ENCODE measurements at regions not wholly inside any gene's neighbourhood (a gene's known extent, or its start where the extent isn't known, plus 50 kb on each side); places are given as distances from the start of the nearest gene placed in this dataset.

DNA sequence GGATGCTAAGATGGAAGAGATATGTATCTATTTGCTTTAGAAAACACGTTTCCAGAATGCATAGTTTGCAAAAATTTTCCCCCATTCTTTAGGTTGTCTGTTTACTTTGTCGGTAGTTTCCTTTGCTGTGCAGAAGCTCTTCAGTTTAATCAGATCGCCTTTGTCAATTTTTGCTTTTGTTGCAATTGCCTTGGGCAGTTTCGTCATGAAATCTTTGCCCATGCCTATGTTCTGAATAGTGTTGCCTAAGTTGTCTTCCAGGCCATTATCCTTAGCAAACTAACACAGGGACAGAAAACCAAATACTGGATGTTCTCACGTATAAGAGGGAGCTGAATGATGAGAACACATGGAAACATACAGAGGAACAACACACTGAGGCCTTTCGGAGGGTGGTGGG lies 454.2 kb upstream of the SLC35B3 start:
- WGBS, 5 donors, result 65 to 83% (median 76%) methylated on average over 6 of the region's 6 CpGs
- no peak for TF ChIP-seq POLR2AphosphoS5 (IDR thresholded peaks at IDR 0.05)
- no peak for TF ChIP-seq POLR2A (IDR thresholded peaks at IDR 0.05)
- TF ChIP-seq, protein P1, sequence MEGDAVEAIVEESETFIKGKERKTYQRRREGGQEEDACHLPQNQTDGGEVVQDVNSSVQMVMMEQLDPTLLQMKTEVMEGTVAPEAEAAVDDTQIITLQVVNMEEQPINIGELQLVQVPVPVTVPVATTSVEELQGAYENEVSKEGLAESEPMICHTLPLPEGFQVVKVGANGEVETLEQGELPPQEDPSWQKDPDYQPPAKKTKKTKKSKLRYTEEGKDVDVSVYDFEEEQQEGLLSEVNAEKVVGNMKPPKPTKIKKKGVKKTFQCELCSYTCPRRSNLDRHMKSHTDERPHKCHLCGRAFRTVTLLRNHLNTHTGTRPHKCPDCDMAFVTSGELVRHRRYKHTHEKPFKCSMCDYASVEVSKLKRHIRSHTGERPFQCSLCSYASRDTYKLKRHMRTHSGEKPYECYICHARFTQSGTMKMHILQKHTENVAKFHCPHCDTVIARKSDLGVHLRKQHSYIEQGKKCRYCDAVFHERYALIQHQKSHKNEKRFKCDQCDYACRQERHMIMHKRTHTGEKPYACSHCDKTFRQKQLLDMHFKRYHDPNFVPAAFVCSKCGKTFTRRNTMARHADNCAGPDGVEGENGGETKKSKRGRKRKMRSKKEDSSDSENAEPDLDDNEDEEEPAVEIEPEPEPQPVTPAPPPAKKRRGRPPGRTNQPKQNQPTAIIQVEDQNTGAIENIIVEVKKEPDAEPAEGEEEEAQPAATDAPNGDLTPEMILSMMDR (IDR thresholded peaks at IDR 0.05 in 8 of 11, conservative IDR thresholded peaks at IDR 0.05 in 3 of 11), result no peak
- H3K9me3 ChIP-seq, result no peaks in the 10 kb centered on the region
- intact Hi-C loops (cut with DNase I; ENCODE audit: low total_unique reads), result no loop called here
- no peak overlapping the region for H3K27ac ChIP-seq
- DNase-seq, result no peak
- H3K36me3 ChIP-seq, result no peaks in the 10 kb centered on the region
- no peaks in the 10 kb centered on the region for H3K27me3 ChIP-seq (replicated peaks in 1 of 7)
- no peaks in the 10 kb centered on the region for H3K4me1 ChIP-seq
- no peak overlapping the region for H3K4me3 ChIP-seq

DNA sequence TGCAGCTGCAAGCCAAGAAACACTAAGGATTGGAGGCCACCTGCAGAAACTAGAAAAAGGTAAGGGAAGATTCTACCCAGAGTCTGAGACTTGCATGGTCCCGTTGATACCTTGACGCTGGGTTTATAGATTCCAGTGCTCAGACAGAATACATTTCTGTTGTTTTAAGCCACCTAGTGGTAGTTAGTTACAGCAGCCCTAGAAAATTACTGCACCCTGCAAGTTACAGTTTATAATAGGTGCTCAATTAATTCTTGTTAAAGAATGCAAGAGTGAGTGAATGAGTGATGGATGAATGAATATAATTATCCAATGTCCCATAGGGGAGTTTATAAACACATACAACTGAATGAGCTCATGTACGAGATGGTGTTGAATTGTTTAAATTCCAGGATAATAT lies 453.1 kb upstream of the SLC35B3 start:
- Histone ChIP-seq H3K27ac (no peak overlapping the region), H3K4me1 (no peaks in the 10 kb centered on the region), H3K4me3 (no peak overlapping the region), H3K36me3 (no peaks in the 10 kb centered on the region), H3K9me3 (no peaks in the 10 kb centered on the region), H3K27me3 (replicated peaks in 1 of 7) (no peaks in the 10 kb centered on the region)
- TF ChIP-seq, protein P1 (IDR thresholded peaks at IDR 0.05 in 8 of 11, conservative IDR thresholded peaks at IDR 0.05 in 3 of 11), result peak in 5 of 11 experiments; percentile 12 to 38 (median 33)
- TF ChIP-seq POLR2A (IDR thresholded peaks at IDR 0.05), result no peak
- DNase-seq, result no peak
- intact Hi-C loops (cut with DNase I; ENCODE audit: low total_unique reads), result no loop called here
- 63 to 78% (median 67%) methylated on average over 3 of the region's 3 CpGs for WGBS, 5 donors

DNA sequence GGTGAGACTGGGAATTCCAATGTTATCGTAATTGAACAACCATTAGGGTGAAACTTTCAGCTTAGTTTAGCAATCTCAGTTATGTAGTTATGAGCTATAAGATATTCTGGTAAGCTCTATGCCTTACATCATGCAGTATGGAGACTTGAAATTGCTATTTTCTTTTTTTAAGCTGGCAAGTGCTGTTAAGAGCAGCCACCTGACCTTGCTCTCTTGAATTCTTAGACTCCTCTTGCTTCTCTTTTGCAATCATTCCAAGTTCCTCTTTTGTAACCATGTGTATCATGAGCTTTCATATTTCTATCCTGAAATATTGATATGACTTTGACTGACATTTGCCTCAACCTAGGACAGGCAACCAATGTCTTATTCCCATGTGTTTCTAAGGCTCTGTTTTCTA lies 446.3 kb upstream of the SLC35B3 start:
- Histone ChIP-seq H3K4me3 (no peak overlapping the region), H3K27ac (no peak overlapping the region), H3K27me3 (replicated peaks in 1 of 7) (no peaks in the 10 kb centered on the region), H3K9me3 (no peaks in the 10 kb centered on the region), H3K36me3 (no peaks in the 10 kb centered on the region), H3K4me1 (no peaks in the 10 kb centered on the region)
- intact Hi-C loops (cut with DNase I; ENCODE audit: low total_unique reads), result no loop called here
- DNase-seq, result no peak
- 0 to 53% (median 0%) methylated on average over 1 of the region's 1 CpG for WGBS, 5 donors
- TF ChIP-seq POLR2A (IDR thresholded peaks at IDR 0.05), result no peak
- TF ChIP-seq, protein P1 (IDR thresholded peaks at IDR 0.05 in 8 of 11, conservative IDR thresholded peaks at IDR 0.05 in 3 of 11), result no peak
- no peak for TF ChIP-seq POLR2AphosphoS5 (IDR thresholded peaks at IDR 0.05)

DNA sequence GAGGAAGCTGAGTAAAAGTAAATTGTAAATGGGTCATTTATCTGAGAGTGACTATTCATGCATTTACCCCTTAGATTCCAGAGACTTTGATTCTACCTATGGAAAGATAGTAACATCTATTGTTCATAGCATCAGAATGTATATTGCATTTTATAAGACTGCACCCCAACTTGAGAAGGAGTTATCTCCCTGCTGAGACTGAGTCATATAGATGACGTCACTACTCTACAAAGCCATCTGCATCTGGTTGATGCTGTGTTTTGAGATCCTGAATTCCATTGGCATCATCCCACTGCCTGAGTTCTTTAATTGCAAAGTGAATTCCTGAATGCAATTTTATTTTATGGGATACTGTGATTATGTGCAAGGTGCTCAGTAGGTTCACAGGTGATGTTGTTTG lies 444.0 kb upstream of the SLC35B3 start:
- H3K4me1 ChIP-seq, result no peaks in the 10 kb centered on the region
- intact Hi-C loops (cut with DNase I; ENCODE audit: low total_unique reads), result no loop called here
- 83 to 95% (median 86%) methylated on average over 1 of the region's 1 CpG for WGBS, 5 donors

More for the DNA sequence above, 444.0 kb upstream of the SLC35B3 start:
- Histone ChIP-seq H3K27ac (no peak overlapping the region), H3K9me3 (no peaks in the 10 kb centered on the region), H3K4me3 (no peak overlapping the region), H3K36me3 (no peaks in the 10 kb centered on the region), H3K27me3 (replicated peaks in 1 of 7) (no peaks in the 10 kb centered on the region)
- TF ChIP-seq POLR2A (IDR thresholded peaks at IDR 0.05) (no peak), POLR2AphosphoS5 (IDR thresholded peaks at IDR 0.05) (no peak)
- TF ChIP-seq, protein P1 (IDR thresholded peaks at IDR 0.05 in 8 of 11, conservative IDR thresholded peaks at IDR 0.05 in 3 of 11), result no peak
- no peak for DNase-seq

All from spleen (tissue), 11 donors.